ENCODE measurements at regions not wholly inside any gene's neighbourhood (a gene's known extent, or its start where the extent isn't known, plus 50 kb on each side); places are given as distances from the start of the nearest gene placed in this dataset.

- H3F3A ChIP-seq (replicated peaks; ENCODE audit: low read depth): no peaks in the 10 kb centered on the region
- H3K27me3 Mint-ChIP-seq (ENCODE audit: insufficient read depth, low read depth, poor library complexity): peaks cover 20% of the 10 kb centered on the region
- H4K20me1 ChIP-seq (replicated peaks; ENCODE audit: insufficient read depth): no peaks in the 10 kb centered on the region
These were observed 78.9 kb downstream of the ANKRD60 start for GRCh38 chr20:58149437-58150091.

More at GRCh38 chr20:58149437-58150091, 78.9 kb downstream of the ANKRD60 start:
- H3K4me3 ChIP-seq: no peak overlapping the region
- Mint-ChIP-seq H3K4me3 (no peak overlapping the region), H3K4me1 (peaks cover 12% of the 10 kb centered on the region), H3K27ac (no peak overlapping the region), H3K9me3 (peaks cover 5% of the 10 kb centered on the region; the same call in 1 of the 3 replicates), H3K36me3 (ENCODE audit: low read depth) (no peaks in the 10 kb centered on the region)
- H3K4me1 ChIP-seq (ENCODE audit: insufficient read depth): no peaks in the 10 kb centered on the region
- H3K36me3 ChIP-seq (ENCODE audit: insufficient read depth): no peaks in the 10 kb centered on the region
- no peaks in the 10 kb centered on the region for H3K9me2 ChIP-seq (ENCODE audit: insufficient read depth)
- no peak overlapping the region for H3K4me2 ChIP-seq
- no peaks in the 10 kb centered on the region for H3K79me2 ChIP-seq (replicated peaks; ENCODE audit: insufficient read depth)
- DNase-seq (ENCODE audit: low spot score) (no peak), ATAC-seq (no peak)
- H2AFZ ChIP-seq: no peak overlapping the region
- TF ChIP-seq ZNF114 (CRISPR knock-in tag; IDR thresholded peaks at IDR 0.05) (no peak), POLR2AphosphoS5 (IDR thresholded peaks at IDR 0.05; ENCODE audit: low read depth) (no peak), ZNF331 (CRISPR knock-in tag; IDR thresholded peaks at IDR 0.05; ENCODE audit: low read depth) (no peak), ZNF462 (CRISPR knock-in tag; IDR thresholded peaks at IDR 0.05) (no peak), NANOG (IDR thresholded peaks at IDR 0.05; ENCODE audit: borderline replicate concordance) (no peak), EZH2phosphoT487 (IDR thresholded peaks at IDR 0.05; ENCODE audit: unreplicated experiment) (no peak), ETS1 (IDR thresholded peaks at IDR 0.05) (no peak)
- peaks cover 6% of the 10 kb centered on the region; the same call in 1 of the 2 replicates for H3K27me3 ChIP-seq (ENCODE audit: insufficient read depth)
- no peak overlapping the region for H3K27ac ChIP-seq (ENCODE audit: low read depth)
